ENCODE measurements at regions not wholly inside any gene's neighbourhood (a gene's known extent, or its start where the extent isn't known, plus 50 kb on each side); places are given as distances from the start of the nearest gene placed in this dataset.

DNA sequence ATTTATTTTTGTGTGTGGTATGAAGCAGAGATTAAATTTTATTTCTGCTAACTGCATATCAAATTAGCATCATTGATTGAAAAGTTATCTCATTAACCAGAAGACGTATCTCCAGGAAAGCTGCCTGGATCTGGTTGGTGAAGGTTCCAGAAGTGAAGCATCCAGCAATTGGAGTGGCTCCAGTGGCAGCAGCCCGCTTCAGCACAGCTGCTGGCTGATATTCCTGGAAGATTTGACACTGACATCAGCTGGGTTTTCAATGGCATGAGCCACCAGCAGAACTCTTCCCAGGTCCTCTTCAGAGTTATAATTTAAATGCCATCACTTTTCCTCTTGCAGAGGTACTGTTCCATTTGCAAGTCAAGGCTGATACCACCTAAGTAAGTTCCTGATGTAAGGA lies 363.5 kb downstream of the BCKDHB start:
- Mint-ChIP-seq H3K4me3 (ENCODE audit: unreplicated experiment) (no peak overlapping the region), H3K27me3 (ENCODE audit: insufficient read depth, unreplicated experiment) (no peaks in the 10 kb centered on the region), H3K27ac (ENCODE audit: low read depth, unreplicated experiment) (no peak overlapping the region), H3K9me3 (ENCODE audit: unreplicated experiment) (no peaks in the 10 kb centered on the region), H3K36me3 (ENCODE audit: insufficient read depth, unreplicated experiment) (no peaks in the 10 kb centered on the region), H3K4me1 (ENCODE audit: insufficient read depth, unreplicated experiment) (no peaks in the 10 kb centered on the region)
- ChIA-PET CTCF (no interaction called here), POLR2A (interaction anchor here (1.0 to 1.7 kb wide), 2 partner anchors 12 kb away, joined by 4 read pairs; no protein-coding TSS in a partner anchor)
- DNase-seq (ENCODE audit: unreplicated experiment) = no peak
- TF ChIP-seq, protein P1, sequence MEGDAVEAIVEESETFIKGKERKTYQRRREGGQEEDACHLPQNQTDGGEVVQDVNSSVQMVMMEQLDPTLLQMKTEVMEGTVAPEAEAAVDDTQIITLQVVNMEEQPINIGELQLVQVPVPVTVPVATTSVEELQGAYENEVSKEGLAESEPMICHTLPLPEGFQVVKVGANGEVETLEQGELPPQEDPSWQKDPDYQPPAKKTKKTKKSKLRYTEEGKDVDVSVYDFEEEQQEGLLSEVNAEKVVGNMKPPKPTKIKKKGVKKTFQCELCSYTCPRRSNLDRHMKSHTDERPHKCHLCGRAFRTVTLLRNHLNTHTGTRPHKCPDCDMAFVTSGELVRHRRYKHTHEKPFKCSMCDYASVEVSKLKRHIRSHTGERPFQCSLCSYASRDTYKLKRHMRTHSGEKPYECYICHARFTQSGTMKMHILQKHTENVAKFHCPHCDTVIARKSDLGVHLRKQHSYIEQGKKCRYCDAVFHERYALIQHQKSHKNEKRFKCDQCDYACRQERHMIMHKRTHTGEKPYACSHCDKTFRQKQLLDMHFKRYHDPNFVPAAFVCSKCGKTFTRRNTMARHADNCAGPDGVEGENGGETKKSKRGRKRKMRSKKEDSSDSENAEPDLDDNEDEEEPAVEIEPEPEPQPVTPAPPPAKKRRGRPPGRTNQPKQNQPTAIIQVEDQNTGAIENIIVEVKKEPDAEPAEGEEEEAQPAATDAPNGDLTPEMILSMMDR (IDR thresholded peaks at IDR 0.05; ENCODE audit: unreplicated experiment) = no peak
- intact Hi-C loops (cut with micrococcal nuclease) = loop anchor here (10.0 kb wide), 1 partner anchor 135 kb away; no protein-coding TSS in a partner anchor
- no TSS peak for BruUV-seq (replicated peaks)

DNA sequence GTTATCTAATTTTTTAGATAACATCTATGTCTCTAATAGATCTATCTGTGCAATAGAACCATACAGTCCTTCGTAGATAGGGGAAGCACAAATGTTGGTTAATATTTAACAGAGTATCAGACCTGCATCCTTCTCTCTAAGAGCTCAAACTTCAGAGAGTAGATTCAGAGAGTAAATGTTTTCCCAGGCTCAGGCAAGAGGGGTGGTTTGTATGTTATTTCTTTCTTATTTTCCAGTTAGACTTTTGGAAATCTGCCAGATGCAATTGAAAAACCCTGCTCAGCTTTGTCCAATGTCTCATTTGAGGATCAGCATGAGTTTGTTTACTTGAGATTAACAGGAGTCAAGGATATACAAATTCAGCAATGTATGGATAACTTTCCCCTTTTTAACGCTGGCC lies 361.9 kb downstream of the BCKDHB start:
- no peaks in the 10 kb centered on the region for H3K9me3 Mint-ChIP-seq (ENCODE audit: unreplicated experiment)
- no peak overlapping the region for H3K4me3 Mint-ChIP-seq (ENCODE audit: unreplicated experiment)
- CTCF ChIA-PET = interaction anchor here (1.1 kb wide), 1 partner anchor 9 kb away, joined by 3 read pairs; no protein-coding TSS in a partner anchor
- H3K27ac Mint-ChIP-seq (ENCODE audit: low read depth, unreplicated experiment) = no peak overlapping the region
- POLR2A ChIA-PET = interaction anchor here (0.7 kb wide), 1 partner anchor 38 kb away, joined by 4 read pairs; no protein-coding TSS in a partner anchor
- H3K27me3 Mint-ChIP-seq (ENCODE audit: insufficient read depth, unreplicated experiment) = no peaks in the 10 kb centered on the region
- TF ChIP-seq, protein P1 (IDR thresholded peaks at IDR 0.05; ENCODE audit: unreplicated experiment) = no peak
- no peaks in the 10 kb centered on the region for H3K4me1 Mint-ChIP-seq (ENCODE audit: insufficient read depth, unreplicated experiment)
- no peaks in the 10 kb centered on the region for H3K36me3 Mint-ChIP-seq (ENCODE audit: insufficient read depth, unreplicated experiment)
- intact Hi-C loops (cut with micrococcal nuclease) = no loop called here
- DNase-seq (ENCODE audit: unreplicated experiment) = no peak
- BruUV-seq (replicated peaks) = no TSS peak

DNA sequence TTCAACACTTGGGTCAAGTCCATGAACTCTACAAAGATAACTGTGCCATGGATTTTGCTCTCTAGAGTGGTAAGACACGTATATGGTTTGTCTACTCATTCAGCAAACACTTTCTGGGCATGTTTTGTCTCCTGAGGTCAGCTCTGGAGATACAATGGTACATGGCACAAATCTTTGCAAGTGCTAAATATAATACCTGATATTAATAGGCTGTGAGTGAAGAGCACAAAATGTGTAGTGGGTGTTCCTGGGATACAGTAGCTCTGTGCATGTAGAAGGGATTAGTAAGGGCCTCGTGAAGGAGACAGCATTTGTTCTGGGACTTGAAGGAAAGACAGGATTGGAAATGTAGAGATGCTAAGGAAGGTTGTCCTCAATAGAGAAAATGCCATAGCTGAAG lies 360.9 kb downstream of the BCKDHB start:
- ChIA-PET POLR2A (interaction anchor here (0.6 kb wide), 1 partner anchor 32 kb away, joined by 3 read pairs; no protein-coding TSS in a partner anchor), CTCF (interaction anchor here (1.1 kb wide), 1 partner anchor 10 kb away, joined by 3 read pairs; no protein-coding TSS in a partner anchor)
- no peaks in the 10 kb centered on the region for H3K9me3 Mint-ChIP-seq (ENCODE audit: unreplicated experiment)
- H3K4me1 Mint-ChIP-seq (ENCODE audit: insufficient read depth, unreplicated experiment) = no peaks in the 10 kb centered on the region
- no peak overlapping the region for H3K4me3 Mint-ChIP-seq (ENCODE audit: unreplicated experiment)
- BruUV-seq (replicated peaks) = no TSS peak
- no peak overlapping the region for H3K27ac Mint-ChIP-seq (ENCODE audit: low read depth, unreplicated experiment)
- no peaks in the 10 kb centered on the region for H3K27me3 Mint-ChIP-seq (ENCODE audit: insufficient read depth, unreplicated experiment)
- TF ChIP-seq, protein P1 (IDR thresholded peaks at IDR 0.05; ENCODE audit: unreplicated experiment) = no peak
- DNase-seq (ENCODE audit: unreplicated experiment) = no peak
- intact Hi-C loops (cut with micrococcal nuclease) = no loop called here
- no peaks in the 10 kb centered on the region for H3K36me3 Mint-ChIP-seq (ENCODE audit: insufficient read depth, unreplicated experiment)

DNA sequence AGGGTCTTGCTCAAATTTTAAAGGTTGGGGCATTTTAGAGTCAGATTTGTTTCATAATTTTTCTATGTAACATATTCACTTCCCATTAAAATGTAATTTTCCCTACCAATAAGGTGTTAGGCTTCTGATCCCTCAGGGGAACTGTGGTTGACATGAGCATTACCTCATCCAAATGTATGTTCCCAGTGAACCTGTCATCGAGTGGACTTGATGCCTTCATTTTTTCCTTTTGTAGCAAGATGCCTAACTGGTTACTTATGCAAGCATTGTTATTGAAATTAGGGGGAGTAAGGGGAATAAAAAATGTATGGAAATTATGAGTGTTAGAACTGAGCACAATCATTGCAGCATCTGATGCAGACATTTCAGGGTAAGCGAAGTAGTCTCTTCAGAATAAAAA lies 360.5 kb downstream of the BCKDHB start:
- intact Hi-C loops (cut with micrococcal nuclease) = no loop called here
- TF ChIP-seq, protein P1 (IDR thresholded peaks at IDR 0.05; ENCODE audit: unreplicated experiment) = no peak
- CTCF ChIA-PET = no interaction called here
- H3K9me3 Mint-ChIP-seq (ENCODE audit: unreplicated experiment) = no peaks in the 10 kb centered on the region
- DNase-seq (ENCODE audit: unreplicated experiment) = no peak
- POLR2A ChIA-PET = no interaction called here
- H3K36me3 Mint-ChIP-seq (ENCODE audit: insufficient read depth, unreplicated experiment) = no peaks in the 10 kb centered on the region
- H3K27ac Mint-ChIP-seq (ENCODE audit: low read depth, unreplicated experiment) = no peak overlapping the region
- no TSS peak for BruUV-seq (replicated peaks)
- no peak overlapping the region for H3K4me3 Mint-ChIP-seq (ENCODE audit: unreplicated experiment)
- H3K4me1 Mint-ChIP-seq (ENCODE audit: insufficient read depth, unreplicated experiment) = no peaks in the 10 kb centered on the region
- no peaks in the 10 kb centered on the region for H3K27me3 Mint-ChIP-seq (ENCODE audit: insufficient read depth, unreplicated experiment)

Data from MCF 10A (cell line).